ENCODE measurements at regions not wholly inside any gene's neighbourhood (a gene's known extent, or its start where the extent isn't known, plus 50 kb on each side); places are given as distances from the start of the nearest gene placed in this dataset.

GRCh38 chr13:55467476-55467875 lies 1673.2 kb upstream of the PRR20A start:
- no peak for DNase-seq (ENCODE audit: low read depth)

- DNase-seq (ENCODE audit: low read depth): no peak
Measured at GRCh38 chr13:55483626-55484158, 1657.0 kb upstream of the PRR20A start.

- DNase-seq (ENCODE audit: low read depth): no peak
Measured at GRCh38 chr13:55493297-55493696, 1647.4 kb upstream of the PRR20A start.

- DNase-seq (ENCODE audit: low read depth): no peak
Measured at GRCh38 chr13:55497486-55497885, 1643.2 kb upstream of the PRR20A start.

- no peak for DNase-seq (ENCODE audit: low read depth)
Measured at GRCh38 chr13:55500694-55501093, 1640.0 kb upstream of the PRR20A start.

DNA sequence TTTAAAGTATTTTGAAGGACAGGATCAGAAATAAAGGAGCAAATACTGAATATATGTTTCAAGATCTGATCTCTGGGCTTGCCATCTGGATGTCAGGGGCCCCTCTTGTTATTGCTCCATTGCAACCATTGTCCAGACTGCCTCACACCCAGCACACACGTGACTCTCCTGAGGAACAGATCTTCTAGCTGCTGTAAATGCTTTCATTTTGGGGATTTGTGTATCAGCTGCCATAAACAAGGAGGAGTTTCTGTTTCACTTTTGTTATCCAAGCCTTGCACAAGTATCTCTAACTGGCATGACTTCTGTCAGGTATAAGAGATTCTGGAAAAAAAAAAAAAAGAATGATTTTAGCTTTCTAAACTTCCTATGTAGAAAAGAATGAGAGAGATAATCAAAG lies 1624.1 kb upstream of the PRR20A start:
- DNase-seq (ENCODE audit: low read depth): no peak

DNA sequence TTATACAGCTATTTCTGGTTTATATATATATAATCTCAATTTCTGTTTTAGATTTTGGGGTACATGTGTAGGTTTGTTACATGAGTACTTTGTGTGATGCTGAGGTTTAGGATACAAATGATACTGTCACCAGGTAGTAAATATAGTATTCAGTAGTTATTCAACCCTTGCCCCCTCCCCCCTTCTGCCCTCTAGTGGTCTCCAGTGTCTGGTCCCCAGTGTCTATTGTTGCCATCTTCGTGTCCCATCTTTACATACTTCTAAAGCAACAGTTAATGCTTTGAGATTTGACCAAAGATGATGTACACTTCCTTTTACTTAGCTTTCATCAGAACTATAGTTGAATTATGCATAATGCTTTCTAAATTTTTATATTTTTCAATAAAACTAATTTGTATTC lies 1623.4 kb upstream of the PRR20A start:
- DNase-seq (ENCODE audit: low read depth): no peak

- DNase-seq (ENCODE audit: low read depth): no peak
Measured at GRCh38 chr13:55528434-55528833, 1612.3 kb upstream of the PRR20A start.

GRCh38 chr13:55534306-55534705 lies 1606.4 kb upstream of the PRR20A start:
- no peak for DNase-seq (ENCODE audit: low read depth)

GRCh38 chr13:55538424-55538823 lies 1602.3 kb upstream of the PRR20A start:
- DNase-seq (ENCODE audit: low read depth): no peak

DNA sequence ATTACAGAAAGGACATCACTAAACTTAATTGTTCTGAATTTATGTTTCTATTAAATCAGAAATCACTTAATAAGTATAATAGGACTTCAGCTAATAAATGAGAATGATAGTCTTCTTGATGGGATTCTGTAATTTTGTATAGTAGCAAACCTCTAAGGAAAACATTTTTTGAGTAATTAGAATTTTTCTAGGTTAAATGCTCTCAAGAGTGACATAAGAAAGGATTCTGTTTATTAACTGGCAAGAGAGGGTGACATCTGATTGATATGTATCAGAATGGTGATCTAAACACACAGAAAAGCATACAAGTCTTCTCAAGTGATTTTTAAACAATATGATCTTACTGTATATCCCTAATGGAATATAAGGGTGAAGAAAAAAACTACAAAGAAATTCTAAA lies 1597.7 kb upstream of the PRR20A start:
- DNase-seq (ENCODE audit: low read depth): no peak

- DNase-seq (ENCODE audit: low read depth): no peak
Measured at GRCh38 chr13:55550624-55551023, 1590.1 kb upstream of the PRR20A start.

DNA sequence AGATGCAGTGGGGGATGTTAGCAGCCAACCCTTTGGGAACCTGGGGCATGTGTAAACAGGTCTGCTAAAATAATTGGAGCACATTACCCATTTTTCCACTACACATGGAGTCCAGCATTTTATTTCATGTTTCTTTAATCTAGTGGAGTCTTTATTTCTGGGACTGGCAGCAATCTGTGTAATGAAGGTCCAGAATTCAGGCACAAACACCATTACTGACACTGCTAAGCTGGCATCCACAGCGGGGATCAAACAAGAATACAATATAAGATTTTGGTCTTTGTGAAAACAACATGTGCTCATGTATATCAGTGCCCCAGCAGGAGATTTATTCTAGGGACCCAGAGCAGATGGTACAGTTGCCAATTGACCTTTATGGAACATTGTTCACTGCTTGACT lies 1587.0 kb upstream of the PRR20A start:
- no peak for DNase-seq (ENCODE audit: low read depth)

DNA sequence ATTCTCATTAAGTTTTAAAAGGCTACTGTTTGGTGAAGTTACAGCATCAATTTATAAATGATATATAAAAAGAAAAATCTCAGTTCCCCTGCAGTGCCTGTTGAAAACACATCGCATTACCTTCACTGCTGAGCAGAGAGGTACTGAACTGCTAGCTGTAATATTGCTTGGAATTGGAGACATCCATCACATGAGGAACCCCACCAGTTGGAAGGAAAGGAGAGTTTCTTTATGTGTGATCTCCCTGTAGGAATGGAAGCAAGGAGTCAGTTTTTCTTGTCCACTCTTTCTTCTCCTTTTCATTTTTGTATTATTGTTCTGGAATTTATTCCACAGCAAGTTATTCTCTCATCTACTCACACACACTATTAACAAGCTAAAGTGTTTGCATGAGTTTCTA lies 1586.0 kb upstream of the PRR20A start:
- DNase-seq (ENCODE audit: low read depth): no peak

GRCh38 chr13:55560331-55560730 lies 1580.4 kb upstream of the PRR20A start:
- DNase-seq (ENCODE audit: low read depth): no peak

GRCh38 chr13:55563267-55563666 lies 1577.5 kb upstream of the PRR20A start:
- DNase-seq (ENCODE audit: low read depth): no peak

DNA sequence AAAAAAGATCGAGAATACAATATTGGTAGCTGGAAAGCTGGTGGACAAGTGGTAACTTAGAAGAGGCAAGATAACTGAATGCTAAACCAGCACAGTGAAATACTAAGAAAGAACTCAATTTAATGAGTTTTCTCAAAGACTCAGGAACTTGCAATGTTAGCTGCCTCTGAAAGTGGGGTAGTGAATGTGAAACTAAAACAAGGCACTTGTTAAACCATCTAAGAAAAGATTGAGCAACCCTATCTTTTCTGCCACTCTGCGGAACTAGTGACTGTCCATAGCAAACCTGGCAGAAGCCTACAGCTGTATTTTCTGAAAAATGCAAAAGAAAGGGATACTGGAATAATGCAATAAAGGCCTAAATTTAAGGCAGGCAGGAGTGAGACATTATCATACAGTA lies 1574.4 kb upstream of the PRR20A start:
- no peak for DNase-seq (ENCODE audit: low read depth)

DNA sequence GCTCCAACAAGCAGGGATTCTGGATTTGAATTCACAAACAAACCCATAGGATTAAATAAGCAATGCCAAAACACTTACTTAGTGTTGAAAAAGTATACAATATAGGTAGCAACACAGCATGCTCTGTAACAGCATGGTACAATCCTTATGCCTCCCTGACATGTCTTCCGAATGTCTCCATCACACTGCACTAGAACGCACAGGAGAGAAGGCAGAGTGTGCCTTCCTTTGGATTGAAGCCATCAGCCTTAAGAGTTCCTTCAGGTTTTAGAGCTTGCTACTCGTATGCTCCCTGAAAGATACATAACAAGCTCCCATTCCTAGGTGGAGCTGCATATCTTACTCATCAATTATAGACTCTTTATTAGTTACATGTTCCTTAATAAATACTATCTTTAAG lies 1573.9 kb upstream of the PRR20A start:
- no peak for DNase-seq (ENCODE audit: low read depth)

DNA sequence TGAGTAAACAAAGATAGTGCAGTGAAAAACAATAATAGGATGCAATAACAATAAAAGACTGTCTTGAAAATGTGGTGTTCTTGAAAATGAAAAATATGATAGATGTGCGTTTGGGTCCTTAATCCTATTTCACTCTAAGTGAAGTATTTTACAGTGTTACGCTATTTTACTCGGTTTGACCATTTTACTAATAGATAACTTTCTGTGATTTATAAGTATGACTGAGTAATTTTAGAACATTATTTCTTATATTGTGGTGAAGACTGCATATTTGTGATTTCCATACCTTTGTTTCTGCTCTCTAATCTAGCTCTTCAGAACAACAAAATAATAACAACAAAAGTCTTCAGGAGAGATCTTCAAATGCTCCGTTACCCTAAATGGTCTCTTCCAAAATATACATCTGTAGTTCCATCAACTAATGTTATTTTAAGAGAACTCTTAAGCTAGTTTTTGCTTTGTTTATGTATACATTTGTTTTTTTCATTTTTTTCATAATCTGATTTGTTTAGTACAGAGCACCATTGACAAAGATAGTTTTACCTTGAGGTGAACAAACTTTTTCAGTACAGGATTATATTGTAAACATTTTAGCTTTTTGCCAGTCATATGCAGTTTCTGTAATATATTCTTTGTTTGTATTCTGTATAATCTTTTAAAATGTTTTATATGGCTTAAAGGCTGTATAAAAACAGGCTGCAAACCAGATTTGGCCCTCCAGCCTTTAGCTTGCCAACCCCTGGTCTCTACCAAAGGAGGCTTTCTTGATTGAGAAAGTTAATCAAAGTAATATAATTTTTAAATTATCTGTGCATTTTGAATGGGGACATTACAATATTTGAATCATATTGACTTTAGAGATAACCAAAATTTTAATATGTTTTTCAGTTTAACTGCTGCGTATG lies 1572.7 kb upstream of the PRR20A start:
- no peak for DNase-seq (ENCODE audit: low read depth)

DNA sequence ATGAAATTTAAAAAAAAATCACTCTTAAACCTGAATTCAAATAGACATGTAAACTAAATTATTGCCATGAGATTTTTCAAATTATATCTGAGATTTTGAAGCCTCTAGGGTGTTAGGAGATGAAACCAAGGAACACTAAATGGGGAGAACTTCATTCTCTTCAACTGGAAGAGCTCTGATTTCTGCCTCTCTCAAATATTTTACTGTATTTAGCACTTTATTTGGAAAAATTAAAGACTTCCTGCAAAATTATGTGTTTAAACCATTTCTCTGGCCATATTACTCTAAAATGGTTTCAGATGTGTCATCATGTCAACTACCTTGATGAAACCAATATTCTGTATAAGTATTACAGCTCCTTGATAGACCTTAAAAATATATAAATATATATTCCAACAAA lies 1571.6 kb upstream of the PRR20A start:
- no peak for DNase-seq (ENCODE audit: low read depth)

DNA sequence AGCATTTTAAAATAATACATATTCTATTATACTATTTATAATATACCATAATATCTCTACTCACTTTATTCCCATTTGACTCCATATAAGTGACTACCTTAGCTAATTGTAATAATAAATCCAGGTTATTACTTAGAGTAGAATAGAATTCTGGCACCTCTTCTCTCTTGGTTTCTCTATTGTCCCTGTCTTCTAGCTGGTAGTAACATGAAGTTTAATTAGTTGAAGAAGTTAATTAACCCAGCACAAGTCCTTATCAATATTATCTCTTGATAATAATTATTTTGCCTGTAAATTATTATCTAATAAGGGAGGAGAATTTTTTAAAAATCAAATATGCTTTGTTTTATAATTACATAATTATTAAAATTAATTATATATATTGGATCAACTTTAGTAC lies 1571.2 kb upstream of the PRR20A start:
- DNase-seq (ENCODE audit: low read depth): no peak

- no peak for DNase-seq (ENCODE audit: low read depth)
Measured at GRCh38 chr13:55570371-55570770, 1570.3 kb upstream of the PRR20A start.

DNA sequence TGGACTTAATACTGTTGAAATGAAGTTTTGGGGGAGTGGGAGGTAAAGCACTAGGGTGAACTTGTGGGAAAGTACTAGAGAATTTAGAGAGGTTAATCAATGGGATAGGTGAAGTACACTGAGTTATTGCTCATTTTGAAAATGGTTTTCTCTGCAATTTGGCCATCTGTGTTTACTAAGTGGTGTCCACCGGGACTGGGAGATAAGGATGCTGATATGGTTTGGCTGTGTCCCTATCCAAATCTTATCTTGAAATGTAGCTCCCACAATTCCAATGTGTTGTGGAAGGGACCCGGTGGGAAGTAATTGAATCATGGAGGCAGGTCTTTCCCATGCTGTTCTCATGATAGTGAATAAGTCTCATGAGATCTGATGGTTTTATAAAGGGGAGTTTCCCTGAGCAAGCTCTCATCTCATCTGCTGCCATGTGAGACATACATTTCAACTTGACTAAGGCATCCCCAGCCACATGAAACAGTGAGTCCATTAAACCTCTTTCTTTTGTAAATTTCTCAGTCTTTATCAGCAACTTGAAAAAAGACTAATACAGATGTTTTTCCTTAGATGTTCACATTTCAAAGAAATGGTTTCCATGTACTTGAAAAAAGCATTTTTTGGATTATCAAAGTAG lies 1569.4 kb upstream of the PRR20A start:
- DNase-seq (ENCODE audit: low read depth): no peak

Data from CMK (cell line).